Lower leg skin (tissue), 3 donors: ENCODE measurements at regions not wholly inside any gene's neighbourhood (a gene's known extent, or its start where the extent isn't known, plus 50 kb on each side); places are given as distances from the start of the nearest gene placed in this dataset.

Experiments
- POLR2A ChIP-seq, 2 donors: fragments of 450-650 bp; IDR thresholded peaks; one replicate each; pipeline ENCODE4 v1.6.1; 2016 to 2017; ENCODE audit warnings: antibody characterized with exemption in 2 of 2, mild to moderate bottlenecking in 1 of 2, moderate library complexity in 1 of 2
- TF ChIP-seq, protein P1 (sequence below), 3 donors: fragments of 450-650 bp; IDR thresholded peaks; one replicate each; pipeline ENCODE4 v1.5.1; 2016; ENCODE audit warnings: antibody characterized with exemption in 3 of 3, mild to moderate bottlenecking in 3 of 3, moderate library complexity in 2 of 3

- TF ChIP-seq, protein P1, sequence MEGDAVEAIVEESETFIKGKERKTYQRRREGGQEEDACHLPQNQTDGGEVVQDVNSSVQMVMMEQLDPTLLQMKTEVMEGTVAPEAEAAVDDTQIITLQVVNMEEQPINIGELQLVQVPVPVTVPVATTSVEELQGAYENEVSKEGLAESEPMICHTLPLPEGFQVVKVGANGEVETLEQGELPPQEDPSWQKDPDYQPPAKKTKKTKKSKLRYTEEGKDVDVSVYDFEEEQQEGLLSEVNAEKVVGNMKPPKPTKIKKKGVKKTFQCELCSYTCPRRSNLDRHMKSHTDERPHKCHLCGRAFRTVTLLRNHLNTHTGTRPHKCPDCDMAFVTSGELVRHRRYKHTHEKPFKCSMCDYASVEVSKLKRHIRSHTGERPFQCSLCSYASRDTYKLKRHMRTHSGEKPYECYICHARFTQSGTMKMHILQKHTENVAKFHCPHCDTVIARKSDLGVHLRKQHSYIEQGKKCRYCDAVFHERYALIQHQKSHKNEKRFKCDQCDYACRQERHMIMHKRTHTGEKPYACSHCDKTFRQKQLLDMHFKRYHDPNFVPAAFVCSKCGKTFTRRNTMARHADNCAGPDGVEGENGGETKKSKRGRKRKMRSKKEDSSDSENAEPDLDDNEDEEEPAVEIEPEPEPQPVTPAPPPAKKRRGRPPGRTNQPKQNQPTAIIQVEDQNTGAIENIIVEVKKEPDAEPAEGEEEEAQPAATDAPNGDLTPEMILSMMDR (IDR thresholded peaks at IDR 0.05): no peak
- no peak for TF ChIP-seq POLR2A (IDR thresholded peaks at IDR 0.05)
These were observed 100.5 kb upstream of the ITPRID2 start for GRCh38 chr2:181790716-181791649.
